HFFc6 (cell line): ENCODE measurements at regions not wholly inside any gene's neighbourhood (a gene's known extent, or its start where the extent isn't known, plus 50 kb on each side); places are given as distances from the start of the nearest gene placed in this dataset.

Experiments used
- DNase-seq: peaks from one replicate; pipeline ENCODE4 v3.0.0-alpha.2; 2018
- H3K27ac Mint-ChIP-seq: 2 replicates; pipeline ENCODE4 v1.8.0; 2020; ENCODE audit warnings: mild to moderate bottlenecking, mixed read lengths
- H3K27me3 Mint-ChIP-seq: 2 replicates; pipeline ENCODE4 v1.8.0; 2021; ENCODE audit warnings: mild to moderate bottlenecking, moderate library complexity, mixed read lengths; ENCODE audit not compliant: insufficient read depth
- H3K36me3 Mint-ChIP-seq: 2 replicates; pipeline ENCODE4 v1.8.0; 2021; ENCODE audit warnings: low read depth, mixed read lengths
- H3K4me1 Mint-ChIP-seq: 2 replicates; pipeline ENCODE4 v1.8.0; 2020; ENCODE audit warnings: low read depth, mixed read lengths
- H3K4me3 Mint-ChIP-seq: 2 replicates; pipeline ENCODE4 v1.8.0; 2020; ENCODE audit warnings: mild to moderate bottlenecking, moderate library complexity, mixed read lengths
- H3K9me3 Mint-ChIP-seq: 2 replicates; pipeline ENCODE4 v1.8.0; 2020; ENCODE audit warnings: mild to moderate bottlenecking, mixed read lengths
- TF ChIP-seq, protein P1 (sequence below): fragments of 200-600 bp; sonication (generic); IDR thresholded peaks from 2 replicates; pipeline ENCODE4 v1.5.0; 2021; ENCODE audit warnings: antibody characterized with exemption, mild to moderate bottlenecking

DNA sequence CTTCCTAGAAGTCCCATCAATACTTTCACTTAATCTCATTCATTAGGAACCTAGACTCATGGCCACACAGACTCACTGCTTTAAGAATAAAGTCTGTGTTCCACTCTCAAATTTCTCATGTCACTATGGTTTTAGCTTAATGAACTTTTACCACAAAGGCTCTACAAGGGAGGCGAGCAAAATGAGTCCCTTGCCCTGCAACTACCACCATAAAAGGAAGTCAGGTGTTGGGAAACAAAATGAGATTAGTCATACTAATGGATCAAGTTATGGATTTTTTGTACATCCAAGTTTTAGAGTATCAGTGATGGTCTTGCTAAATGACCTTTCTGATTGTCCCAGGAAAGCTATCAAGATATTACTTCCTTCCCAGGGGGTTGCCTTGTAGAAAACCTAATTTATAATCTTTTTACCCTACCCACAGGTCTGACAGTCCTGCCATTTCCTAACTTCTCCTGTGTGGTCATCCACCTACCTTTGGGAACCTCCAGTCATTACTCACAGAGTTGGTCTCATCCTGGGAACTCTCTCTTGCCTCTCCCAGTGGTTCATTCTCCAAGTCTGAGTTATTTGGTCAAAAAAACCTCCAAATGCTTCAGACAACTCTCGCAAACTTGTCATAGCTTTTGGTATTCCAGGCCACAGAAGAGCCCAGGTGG is 51.8 kb upstream of the SLC16A1 start:
- Mint-ChIP-seq H3K9me3 (no peaks in the 10 kb centered on the region), H3K27ac (no peak overlapping the region), H3K36me3 (peaks cover 5% of the 10 kb centered on the region; the same call in 1 of the 2 replicates), H3K4me1 (no peaks in the 10 kb centered on the region), H3K4me3 (no peak overlapping the region), H3K27me3 (no peaks in the 10 kb centered on the region)
- TF ChIP-seq, protein P1, sequence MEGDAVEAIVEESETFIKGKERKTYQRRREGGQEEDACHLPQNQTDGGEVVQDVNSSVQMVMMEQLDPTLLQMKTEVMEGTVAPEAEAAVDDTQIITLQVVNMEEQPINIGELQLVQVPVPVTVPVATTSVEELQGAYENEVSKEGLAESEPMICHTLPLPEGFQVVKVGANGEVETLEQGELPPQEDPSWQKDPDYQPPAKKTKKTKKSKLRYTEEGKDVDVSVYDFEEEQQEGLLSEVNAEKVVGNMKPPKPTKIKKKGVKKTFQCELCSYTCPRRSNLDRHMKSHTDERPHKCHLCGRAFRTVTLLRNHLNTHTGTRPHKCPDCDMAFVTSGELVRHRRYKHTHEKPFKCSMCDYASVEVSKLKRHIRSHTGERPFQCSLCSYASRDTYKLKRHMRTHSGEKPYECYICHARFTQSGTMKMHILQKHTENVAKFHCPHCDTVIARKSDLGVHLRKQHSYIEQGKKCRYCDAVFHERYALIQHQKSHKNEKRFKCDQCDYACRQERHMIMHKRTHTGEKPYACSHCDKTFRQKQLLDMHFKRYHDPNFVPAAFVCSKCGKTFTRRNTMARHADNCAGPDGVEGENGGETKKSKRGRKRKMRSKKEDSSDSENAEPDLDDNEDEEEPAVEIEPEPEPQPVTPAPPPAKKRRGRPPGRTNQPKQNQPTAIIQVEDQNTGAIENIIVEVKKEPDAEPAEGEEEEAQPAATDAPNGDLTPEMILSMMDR, result no peak
- DNase-seq, result no peak

DNA sequence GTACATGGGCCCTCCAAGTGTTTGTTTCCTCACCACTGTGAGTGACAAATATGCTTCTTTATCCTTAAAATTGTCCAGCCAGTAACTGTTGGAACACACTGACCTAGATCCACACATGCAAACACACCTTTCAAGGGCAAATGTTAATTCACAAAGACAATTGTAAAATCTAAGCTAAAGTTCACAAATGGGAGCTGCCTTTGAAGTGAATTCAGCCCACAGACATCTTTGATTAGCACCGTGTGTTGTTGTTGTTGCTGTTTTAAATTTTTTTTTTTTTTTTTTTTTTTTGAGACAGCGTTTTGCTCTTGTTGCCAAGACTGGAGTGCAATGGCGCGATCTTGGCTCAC is 52.3 kb upstream of the SLC16A1 start:
- Mint-ChIP-seq H3K4me1 (no peaks in the 10 kb centered on the region), H3K9me3 (no peaks in the 10 kb centered on the region), H3K27ac (no peak overlapping the region), H3K27me3 (no peaks in the 10 kb centered on the region), H3K36me3 (peaks cover 5% of the 10 kb centered on the region; the same call in 1 of the 2 replicates), H3K4me3 (no peak overlapping the region)
- TF ChIP-seq, protein P1, result no peak
- no peak for DNase-seq

DNA sequence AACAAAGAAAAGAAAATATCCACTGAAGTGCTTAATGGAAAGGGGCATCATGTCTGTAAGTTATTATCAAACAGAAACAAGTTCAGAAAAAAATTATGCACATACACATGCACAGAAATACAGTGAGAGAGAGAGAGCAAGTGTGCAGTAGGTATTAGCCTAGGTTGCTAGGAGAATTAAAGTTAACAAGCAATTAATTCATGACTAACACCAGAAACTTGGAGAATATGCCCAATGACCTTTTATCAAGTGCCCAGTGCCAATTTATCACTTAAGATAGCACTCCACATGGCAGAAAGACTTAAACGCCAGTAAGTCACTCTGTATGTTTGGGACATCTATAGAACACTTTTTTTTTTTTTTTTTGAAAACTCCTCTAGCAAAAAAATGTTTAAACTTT is 56.2 kb upstream of the SLC16A1 start:
- no peak for DNase-seq
- Mint-ChIP-seq H3K36me3 (peaks cover 5% of the 10 kb centered on the region; the same call in 1 of the 2 replicates), H3K27ac (no peak overlapping the region), H3K4me3 (no peak overlapping the region), H3K4me1 (no peaks in the 10 kb centered on the region), H3K9me3 (no peaks in the 10 kb centered on the region), H3K27me3 (no peaks in the 10 kb centered on the region)
- TF ChIP-seq, protein P1, result no peak

DNA sequence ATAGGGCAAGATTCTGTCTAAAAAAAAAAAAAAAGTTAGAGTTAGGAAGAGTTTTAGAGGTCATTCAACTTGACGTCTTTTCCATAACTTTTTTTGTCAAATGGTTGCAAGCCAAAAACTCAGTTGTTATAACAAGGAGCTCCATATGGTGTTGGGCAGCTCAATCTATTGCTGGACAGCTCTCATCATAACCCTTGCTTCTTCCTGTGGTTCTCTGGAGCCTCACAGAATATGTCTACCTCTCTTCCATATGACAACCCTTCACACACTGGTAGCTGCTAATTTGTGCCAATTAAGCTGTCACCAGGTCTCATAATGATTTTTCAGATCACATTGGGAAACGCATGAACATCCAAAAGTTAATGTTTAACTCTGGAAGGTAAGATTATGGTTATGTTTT is 57.8 kb upstream of the SLC16A1 start:
- H3K36me3 Mint-ChIP-seq, result no peaks in the 10 kb centered on the region
- H3K27ac Mint-ChIP-seq, result no peak overlapping the region
- no peaks in the 10 kb centered on the region for H3K4me1 Mint-ChIP-seq
- TF ChIP-seq, protein P1, result no peak
- H3K4me3 Mint-ChIP-seq, result no peak overlapping the region
- no peaks in the 10 kb centered on the region for H3K9me3 Mint-ChIP-seq
- H3K27me3 Mint-ChIP-seq, result no peaks in the 10 kb centered on the region
- no peak for DNase-seq

GRCh38 chr1:113014508-113014907 is 58.5 kb upstream of the LRIG2 start:
- no peaks in the 10 kb centered on the region for H3K36me3 Mint-ChIP-seq
- no peak overlapping the region for H3K4me3 Mint-ChIP-seq
- no peak overlapping the region for H3K27ac Mint-ChIP-seq
- TF ChIP-seq, protein P1, result no peak
- H3K27me3 Mint-ChIP-seq, result no peaks in the 10 kb centered on the region
- no peaks in the 10 kb centered on the region for H3K9me3 Mint-ChIP-seq
- DNase-seq, result no peak
- no peaks in the 10 kb centered on the region for H3K4me1 Mint-ChIP-seq
